ENCODE measurements at regions not wholly inside any gene's neighbourhood (a gene's known extent, or its start where the extent isn't known, plus 50 kb on each side); places are given as distances from the start of the nearest gene placed in this dataset.

DNA sequence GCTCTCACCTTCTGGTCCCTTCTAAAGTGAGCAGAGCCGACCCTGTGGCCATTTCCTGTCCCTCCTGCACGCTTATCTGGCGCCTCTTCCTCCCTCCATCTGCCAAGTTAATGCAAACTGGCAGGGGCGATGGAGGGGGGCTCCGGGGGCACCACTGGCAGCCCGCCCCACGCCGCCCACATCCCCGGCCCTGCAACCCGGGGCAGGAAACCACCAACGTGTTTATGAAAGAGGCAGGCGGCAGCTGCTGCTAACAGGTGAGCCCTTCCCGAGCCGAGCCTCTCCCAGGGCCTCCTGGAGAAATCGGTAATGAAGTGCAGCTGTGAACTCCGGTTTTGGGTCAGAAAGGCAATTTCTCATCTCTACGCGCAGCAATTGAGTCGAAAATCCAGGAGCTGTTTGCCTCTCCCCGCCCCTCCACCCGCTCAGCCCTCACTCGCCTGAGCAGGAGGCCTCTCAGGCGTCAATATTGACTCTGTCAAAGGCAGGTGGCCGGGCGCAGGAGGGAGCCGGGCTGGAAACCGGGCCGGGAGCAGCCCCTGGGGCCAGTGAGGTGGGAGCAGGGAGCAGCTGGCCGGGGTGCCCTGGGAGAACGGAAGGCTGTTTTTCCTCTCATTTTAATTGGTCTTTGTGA lies 164.4 kb upstream of the GSE1 start (continued):
- TF ChIP-seq, protein P1, sequence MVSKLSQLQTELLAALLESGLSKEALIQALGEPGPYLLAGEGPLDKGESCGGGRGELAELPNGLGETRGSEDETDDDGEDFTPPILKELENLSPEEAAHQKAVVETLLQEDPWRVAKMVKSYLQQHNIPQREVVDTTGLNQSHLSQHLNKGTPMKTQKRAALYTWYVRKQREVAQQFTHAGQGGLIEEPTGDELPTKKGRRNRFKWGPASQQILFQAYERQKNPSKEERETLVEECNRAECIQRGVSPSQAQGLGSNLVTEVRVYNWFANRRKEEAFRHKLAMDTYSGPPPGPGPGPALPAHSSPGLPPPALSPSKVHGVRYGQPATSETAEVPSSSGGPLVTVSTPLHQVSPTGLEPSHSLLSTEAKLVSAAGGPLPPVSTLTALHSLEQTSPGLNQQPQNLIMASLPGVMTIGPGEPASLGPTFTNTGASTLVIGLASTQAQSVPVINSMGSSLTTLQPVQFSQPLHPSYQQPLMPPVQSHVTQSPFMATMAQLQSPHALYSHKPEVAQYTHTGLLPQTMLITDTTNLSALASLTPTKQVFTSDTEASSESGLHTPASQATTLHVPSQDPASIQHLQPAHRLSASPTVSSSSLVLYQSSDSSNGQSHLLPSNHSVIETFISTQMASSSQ (IDR thresholded peaks at IDR 0.05; ENCODE audit: low read depth): peak; percentile 61; the same call in 1 of the 2 replicates
- TF ChIP-seq, protein P1 (CRISPR knock-in tag; IDR thresholded peaks at IDR 0.05; ENCODE audit: borderline replicate concordance): peak; percentile 50; the same call in 1 of the 2 replicates
- TF ChIP-seq FLYWCH1 (CRISPR knock-in tag; IDR thresholded peaks at IDR 0.05) (peak; percentile 56; the same call in 1 of the 2 replicates), ZNF773 (CRISPR knock-in tag; IDR thresholded peaks at IDR 0.05; ENCODE audit: borderline replicate concordance) (0 out of 2 replicates have a peak, but pooled peaks have one; percentile 59), ZMYM3 (CRISPR knock-in tag; IDR thresholded peaks at IDR 0.05) (peak; percentile 91), SRSF4 (IDR thresholded peaks at IDR 0.05; ENCODE audit: low read depth, low read length, poor library complexity, severe bottlenecking) (no peak), ZNF883 (CRISPR knock-in tag; IDR thresholded peaks at IDR 0.05; ENCODE audit: not compliant biosample characterization) (peak; percentile 55), SMAD9 (CRISPR knock-in tag; IDR thresholded peaks at IDR 0.05) (no peak; the same call in 1 of the 2 replicates), ZKSCAN5 (CRISPR knock-in tag; IDR thresholded peaks at IDR 0.05) (peak; percentile 76; the same call in 1 of the 2 replicates), ETV5 (CRISPR knock-in tag; IDR thresholded peaks at IDR 0.05; ENCODE audit: borderline replicate concordance) (peak; percentile 74)
- TF ChIP-seq, protein P2, sequence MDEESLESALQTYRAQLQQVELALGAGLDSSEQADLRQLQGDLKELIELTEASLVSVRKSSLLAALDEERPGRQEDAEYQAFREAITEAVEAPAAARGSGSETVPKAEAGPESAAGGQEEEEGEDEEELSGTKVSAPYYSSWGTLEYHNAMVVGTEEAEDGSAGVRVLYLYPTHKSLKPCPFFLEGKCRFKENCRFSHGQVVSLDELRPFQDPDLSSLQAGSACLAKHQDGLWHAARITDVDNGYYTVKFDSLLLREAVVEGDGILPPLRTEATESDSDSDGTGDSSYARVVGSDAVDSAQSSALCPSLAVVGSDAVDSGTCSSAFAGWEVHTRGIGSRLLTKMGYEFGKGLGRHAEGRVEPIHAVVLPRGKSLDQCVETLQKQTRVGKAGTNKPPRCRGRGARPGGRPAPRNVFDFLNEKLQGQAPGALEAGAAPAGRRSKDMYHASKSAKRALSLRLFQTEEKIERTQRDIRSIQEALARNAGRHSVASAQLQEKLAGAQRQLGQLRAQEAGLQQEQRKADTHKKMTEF (CRISPR knock-in tag; IDR thresholded peaks at IDR 0.05): peak; percentile 94; the same call in 1 of the 2 replicates
- TF ChIP-seq, protein P3, sequence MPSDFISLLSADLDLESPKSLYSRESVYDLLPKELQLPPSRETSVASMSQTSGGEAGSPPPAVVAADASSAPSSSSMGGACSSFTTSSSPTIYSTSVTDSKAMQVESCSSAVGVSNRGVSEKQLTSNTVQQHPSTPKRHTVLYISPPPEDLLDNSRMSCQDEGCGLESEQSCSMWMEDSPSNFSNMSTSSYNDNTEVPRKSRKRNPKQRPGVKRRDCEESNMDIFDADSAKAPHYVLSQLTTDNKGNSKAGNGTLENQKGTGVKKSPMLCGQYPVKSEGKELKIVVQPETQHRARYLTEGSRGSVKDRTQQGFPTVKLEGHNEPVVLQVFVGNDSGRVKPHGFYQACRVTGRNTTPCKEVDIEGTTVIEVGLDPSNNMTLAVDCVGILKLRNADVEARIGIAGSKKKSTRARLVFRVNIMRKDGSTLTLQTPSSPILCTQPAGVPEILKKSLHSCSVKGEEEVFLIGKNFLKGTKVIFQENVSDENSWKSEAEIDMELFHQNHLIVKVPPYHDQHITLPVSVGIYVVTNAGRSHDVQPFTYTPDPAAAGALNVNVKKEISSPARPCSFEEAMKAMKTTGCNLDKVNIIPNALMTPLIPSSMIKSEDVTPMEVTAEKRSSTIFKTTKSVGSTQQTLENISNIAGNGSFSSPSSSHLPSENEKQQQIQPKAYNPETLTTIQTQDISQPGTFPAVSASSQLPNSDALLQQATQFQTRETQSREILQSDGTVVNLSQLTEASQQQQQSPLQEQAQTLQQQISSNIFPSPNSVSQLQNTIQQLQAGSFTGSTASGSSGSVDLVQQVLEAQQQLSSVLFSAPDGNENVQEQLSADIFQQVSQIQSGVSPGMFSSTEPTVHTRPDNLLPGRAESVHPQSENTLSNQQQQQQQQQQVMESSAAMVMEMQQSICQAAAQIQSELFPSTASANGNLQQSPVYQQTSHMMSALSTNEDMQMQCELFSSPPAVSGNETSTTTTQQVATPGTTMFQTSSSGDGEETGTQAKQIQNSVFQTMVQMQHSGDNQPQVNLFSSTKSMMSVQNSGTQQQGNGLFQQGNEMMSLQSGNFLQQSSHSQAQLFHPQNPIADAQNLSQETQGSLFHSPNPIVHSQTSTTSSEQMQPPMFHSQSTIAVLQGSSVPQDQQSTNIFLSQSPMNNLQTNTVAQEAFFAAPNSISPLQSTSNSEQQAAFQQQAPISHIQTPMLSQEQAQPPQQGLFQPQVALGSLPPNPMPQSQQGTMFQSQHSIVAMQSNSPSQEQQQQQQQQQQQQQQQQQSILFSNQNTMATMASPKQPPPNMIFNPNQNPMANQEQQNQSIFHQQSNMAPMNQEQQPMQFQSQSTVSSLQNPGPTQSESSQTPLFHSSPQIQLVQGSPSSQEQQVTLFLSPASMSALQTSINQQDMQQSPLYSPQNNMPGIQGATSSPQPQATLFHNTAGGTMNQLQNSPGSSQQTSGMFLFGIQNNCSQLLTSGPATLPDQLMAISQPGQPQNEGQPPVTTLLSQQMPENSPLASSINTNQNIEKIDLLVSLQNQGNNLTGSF (CRISPR knock-in tag; IDR thresholded peaks at IDR 0.05): peak; percentile 87
- TF ChIP-seq, protein P4, sequence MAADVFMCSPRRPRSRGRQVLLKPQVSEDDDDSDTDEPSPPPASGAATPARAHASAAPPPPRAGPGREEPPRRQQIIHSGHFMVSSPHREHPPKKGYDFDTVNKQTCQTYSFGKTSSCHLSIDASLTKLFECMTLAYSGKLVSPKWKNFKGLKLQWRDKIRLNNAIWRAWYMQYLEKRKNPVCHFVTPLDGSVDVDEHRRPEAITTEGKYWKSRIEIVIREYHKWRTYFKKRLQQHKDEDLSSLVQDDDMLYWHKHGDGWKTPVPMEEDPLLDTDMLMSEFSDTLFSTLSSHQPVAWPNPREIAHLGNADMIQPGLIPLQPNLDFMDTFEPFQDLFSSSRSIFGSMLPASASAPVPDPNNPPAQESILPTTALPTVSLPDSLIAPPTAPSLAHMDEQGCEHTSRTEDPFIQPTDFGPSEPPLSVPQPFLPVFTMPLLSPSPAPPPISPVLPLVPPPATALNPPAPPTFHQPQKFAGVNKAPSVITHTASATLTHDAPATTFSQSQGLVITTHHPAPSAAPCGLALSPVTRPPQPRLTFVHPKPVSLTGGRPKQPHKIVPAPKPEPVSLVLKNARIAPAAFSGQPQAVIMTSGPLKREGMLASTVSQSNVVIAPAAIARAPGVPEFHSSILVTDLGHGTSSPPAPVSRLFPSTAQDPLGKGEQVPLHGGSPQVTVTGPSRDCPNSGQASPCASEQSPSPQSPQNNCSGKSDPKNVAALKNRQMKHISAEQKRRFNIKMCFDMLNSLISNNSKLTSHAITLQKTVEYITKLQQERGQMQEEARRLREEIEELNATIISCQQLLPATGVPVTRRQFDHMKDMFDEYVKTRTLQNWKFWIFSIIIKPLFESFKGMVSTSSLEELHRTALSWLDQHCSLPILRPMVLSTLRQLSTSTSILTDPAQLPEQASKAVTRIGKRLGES (CRISPR knock-in tag; IDR thresholded peaks at IDR 0.05; ENCODE audit: borderline replicate concordance): peak; percentile 72; the same call in 1 of the 2 replicates
